ENCODE measurements at regions not wholly inside any gene's neighbourhood (a gene's known extent, or its start where the extent isn't known, plus 50 kb on each side); places are given as distances from the start of the nearest gene placed in this dataset.

DNA sequence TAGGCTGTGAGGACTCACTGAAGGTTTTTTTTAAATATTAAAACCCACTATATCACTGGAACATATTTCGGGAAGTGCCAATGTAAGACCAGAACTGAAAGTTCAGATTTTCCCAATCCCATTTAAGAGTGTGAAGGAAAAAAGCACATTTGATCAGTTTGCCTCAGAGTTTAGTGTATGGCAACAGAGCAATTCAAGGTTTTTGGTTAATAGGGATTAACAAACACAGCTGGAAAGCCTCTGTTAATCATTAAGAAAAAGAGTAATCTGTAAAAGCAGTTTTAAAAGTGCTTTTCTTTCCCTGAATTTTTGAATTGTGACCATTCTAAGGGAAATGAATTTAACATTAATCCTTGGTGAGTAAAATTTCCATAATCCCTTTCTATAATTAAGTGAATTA is 60.4 kb downstream of the NPY5R start:
- TF ChIP-seq ZNF311 (tag by site-specific recombination; IDR thresholded peaks at IDR 0.05; ENCODE audit: borderline replicate concordance) (no peak), ZNF292 (tag by site-specific recombination; IDR thresholded peaks at IDR 0.05; ENCODE audit: borderline replicate concordance, low read depth) (no peak), ZNF791 (tag by site-specific recombination; IDR thresholded peaks at IDR 0.05) (no peak), ZNF530 (tag by site-specific recombination; IDR thresholded peaks at IDR 0.05; ENCODE audit: low read depth) (no peak), ZNF549 (tag by site-specific recombination; IDR thresholded peaks at IDR 0.05) (no peak), ZFP37 (tag by site-specific recombination; IDR thresholded peaks at IDR 0.05) (no peak), ZNF112 (tag by site-specific recombination; IDR thresholded peaks at IDR 0.05) (no peak), SP2 (tag by site-specific recombination; IDR thresholded peaks at IDR 0.05) (no peak), ZNF404 (tag by site-specific recombination; IDR thresholded peaks at IDR 0.05) (no peak), ZNF48 (tag by site-specific recombination; IDR thresholded peaks at IDR 0.05) (no peak)
- TF ChIP-seq, protein P1, sequence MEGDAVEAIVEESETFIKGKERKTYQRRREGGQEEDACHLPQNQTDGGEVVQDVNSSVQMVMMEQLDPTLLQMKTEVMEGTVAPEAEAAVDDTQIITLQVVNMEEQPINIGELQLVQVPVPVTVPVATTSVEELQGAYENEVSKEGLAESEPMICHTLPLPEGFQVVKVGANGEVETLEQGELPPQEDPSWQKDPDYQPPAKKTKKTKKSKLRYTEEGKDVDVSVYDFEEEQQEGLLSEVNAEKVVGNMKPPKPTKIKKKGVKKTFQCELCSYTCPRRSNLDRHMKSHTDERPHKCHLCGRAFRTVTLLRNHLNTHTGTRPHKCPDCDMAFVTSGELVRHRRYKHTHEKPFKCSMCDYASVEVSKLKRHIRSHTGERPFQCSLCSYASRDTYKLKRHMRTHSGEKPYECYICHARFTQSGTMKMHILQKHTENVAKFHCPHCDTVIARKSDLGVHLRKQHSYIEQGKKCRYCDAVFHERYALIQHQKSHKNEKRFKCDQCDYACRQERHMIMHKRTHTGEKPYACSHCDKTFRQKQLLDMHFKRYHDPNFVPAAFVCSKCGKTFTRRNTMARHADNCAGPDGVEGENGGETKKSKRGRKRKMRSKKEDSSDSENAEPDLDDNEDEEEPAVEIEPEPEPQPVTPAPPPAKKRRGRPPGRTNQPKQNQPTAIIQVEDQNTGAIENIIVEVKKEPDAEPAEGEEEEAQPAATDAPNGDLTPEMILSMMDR (tag by site-specific recombination; IDR thresholded peaks at IDR 0.05), result no peak
- TF ChIP-seq, protein P2, sequence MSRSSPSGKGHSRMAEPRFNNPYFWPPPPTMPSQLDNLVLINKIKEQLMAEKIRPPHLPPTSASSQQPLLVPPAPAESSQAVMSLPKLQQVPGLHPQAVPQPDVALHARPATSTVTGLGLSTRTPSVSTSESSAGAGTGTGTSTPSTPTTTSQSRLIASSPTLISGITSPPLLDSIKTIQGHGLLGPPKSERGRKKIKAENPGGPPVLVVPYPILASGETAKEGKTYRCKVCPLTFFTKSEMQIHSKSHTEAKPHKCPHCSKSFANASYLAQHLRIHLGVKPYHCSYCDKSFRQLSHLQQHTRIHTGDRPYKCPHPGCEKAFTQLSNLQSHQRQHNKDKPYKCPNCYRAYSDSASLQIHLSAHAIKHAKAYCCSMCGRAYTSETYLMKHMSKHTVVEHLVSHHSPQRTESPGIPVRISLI (tag by site-specific recombination; IDR thresholded peaks at IDR 0.05), result no peak
- TF ChIP-seq, protein P3, sequence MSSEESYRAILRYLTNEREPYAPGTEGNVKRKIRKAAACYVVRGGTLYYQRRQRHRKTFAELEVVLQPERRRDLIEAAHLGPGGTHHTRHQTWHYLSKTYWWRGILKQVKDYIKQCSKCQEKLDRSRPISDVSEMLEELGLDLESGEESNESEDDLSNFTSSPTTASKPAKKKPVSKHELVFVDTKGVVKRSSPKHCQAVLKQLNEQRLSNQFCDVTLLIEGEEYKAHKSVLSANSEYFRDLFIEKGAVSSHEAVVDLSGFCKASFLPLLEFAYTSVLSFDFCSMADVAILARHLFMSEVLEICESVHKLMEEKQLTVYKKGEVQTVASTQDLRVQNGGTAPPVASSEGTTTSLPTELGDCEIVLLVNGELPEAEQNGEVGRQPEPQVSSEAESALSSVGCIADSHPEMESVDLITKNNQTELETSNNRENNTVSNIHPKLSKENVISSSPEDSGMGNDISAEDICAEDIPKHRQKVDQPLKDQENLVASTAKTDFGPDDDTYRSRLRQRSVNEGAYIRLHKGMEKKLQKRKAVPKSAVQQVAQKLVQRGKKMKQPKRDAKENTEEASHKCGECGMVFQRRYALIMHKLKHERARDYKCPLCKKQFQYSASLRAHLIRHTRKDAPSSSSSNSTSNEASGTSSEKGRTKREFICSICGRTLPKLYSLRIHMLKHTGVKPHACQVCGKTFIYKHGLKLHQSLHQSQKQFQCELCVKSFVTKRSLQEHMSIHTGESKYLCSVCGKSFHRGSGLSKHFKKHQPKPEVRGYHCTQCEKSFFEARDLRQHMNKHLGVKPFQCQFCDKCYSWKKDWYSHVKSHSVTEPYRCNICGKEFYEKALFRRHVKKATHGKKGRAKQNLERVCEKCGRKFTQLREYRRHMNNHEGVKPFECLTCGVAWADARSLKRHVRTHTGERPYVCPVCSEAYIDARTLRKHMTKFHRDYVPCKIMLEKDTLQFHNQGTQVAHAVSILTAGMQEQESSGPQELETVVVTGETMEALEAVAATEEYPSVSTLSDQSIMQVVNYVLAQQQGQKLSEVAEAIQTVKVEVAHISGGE (tag by site-specific recombination; conservative IDR thresholded peaks at IDR 0.05; ENCODE audit: low read depth), result no peak
- TF ChIP-seq, protein P4, sequence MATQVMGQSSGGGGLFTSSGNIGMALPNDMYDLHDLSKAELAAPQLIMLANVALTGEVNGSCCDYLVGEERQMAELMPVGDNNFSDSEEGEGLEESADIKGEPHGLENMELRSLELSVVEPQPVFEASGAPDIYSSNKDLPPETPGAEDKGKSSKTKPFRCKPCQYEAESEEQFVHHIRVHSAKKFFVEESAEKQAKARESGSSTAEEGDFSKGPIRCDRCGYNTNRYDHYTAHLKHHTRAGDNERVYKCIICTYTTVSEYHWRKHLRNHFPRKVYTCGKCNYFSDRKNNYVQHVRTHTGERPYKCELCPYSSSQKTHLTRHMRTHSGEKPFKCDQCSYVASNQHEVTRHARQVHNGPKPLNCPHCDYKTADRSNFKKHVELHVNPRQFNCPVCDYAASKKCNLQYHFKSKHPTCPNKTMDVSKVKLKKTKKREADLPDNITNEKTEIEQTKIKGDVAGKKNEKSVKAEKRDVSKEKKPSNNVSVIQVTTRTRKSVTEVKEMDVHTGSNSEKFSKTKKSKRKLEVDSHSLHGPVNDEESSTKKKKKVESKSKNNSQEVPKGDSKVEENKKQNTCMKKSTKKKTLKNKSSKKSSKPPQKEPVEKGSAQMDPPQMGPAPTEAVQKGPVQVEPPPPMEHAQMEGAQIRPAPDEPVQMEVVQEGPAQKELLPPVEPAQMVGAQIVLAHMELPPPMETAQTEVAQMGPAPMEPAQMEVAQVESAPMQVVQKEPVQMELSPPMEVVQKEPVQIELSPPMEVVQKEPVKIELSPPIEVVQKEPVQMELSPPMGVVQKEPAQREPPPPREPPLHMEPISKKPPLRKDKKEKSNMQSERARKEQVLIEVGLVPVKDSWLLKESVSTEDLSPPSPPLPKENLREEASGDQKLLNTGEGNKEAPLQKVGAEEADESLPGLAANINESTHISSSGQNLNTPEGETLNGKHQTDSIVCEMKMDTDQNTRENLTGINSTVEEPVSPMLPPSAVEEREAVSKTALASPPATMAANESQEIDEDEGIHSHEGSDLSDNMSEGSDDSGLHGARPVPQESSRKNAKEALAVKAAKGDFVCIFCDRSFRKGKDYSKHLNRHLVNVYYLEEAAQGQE (tag by site-specific recombination; IDR thresholded peaks at IDR 0.05), result no peak
